ENCODE measurements at regions not wholly inside any gene's neighbourhood (a gene's known extent, or its start where the extent isn't known, plus 50 kb on each side); places are given as distances from the start of the nearest gene placed in this dataset.
"Not testable (repeated sequence)": the region's sequence is repeated elsewhere in the genome, so short reads cannot be mapped to it uniquely, and the experiment has no call there.

DNA sequence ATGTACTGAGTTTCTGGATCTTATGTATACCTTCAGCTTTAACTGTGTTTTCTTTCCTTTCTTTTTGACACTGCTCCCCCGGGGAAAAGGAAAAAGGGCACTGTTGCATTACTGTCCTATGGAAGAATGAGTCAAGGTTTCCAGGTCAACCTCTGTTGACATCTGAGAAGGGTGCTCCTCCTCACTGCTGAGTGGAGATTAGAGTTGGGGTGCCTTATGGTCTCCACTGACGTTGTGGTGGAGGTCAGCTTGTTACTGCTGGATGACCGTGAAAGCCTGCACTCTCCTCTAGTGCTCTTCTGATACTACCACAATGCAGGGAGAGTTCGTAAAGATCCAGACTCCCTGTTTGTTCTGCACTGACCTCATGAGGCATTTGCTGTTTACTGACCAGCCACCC lies 252.1 kb upstream of the GRM7 start:
- Histone ChIP-seq H3K36me3 (no peaks in the 10 kb centered on the region), H3K9me3 (no peaks in the 10 kb centered on the region), H3K4me3 (no peak overlapping the region), H3K27me3 (no peaks in the 10 kb centered on the region)
- no peak for DNase-seq

DNA sequence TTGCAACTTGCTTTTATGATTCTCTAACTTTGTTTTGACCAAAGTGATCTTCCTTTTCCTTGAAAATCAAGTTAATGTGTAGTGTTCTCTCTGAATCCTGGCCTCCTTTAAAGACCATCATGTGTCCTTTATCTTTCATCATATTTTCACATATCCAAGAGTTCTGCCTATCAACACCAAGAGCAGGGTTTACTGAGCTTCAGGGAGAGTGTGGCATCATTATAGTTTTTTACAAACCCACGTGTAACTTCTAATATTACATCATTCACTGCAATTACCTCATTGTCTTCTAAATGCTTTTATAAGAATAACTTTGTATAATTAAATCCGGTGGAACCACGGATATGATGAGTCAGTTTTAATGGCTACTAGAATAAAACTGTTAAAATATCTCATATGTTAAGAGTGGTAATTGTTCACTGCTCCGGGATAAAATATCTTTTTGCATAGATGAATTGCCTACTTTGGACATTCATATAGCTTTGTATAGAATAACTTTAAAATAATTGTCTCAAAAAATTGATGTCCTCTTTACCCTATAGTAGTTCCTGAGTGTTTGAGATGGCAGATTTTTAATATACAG lies 248.8 kb upstream of the GRM7 start:
- Histone ChIP-seq H3K36me3 (no peaks in the 10 kb centered on the region), H3K9me3 (no peaks in the 10 kb centered on the region)
- no peak for DNase-seq

DNA sequence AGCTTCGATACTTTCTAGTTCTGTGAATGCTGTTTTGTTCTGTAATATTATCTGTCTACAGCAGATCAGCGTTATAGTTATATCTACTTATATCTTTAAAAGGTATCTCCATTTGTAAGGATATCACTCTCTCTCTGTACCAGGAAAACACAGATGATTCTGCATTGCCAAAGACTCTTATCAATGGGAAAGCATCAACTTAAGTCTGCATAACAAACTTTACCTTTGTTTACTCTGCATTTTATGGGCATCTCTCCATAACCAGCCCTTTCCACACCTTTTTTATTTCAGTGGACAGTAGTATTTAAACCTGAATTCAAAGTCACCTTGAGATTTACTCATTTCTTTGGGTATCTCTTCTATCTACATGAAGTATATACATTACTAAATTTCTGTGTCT lies 238.7 kb upstream of the GRM7 start:
- Histone ChIP-seq H3K36me3 (no peaks in the 10 kb centered on the region), H3K9me3 (no peaks in the 10 kb centered on the region), H3K27me3 (no peaks in the 10 kb centered on the region), H3K4me3 (no peak overlapping the region)
- DNase-seq = no peak

More for the DNA sequence above, 248.8 kb upstream of the GRM7 start:
- no peak overlapping the region for H3K4me3 ChIP-seq
- H3K27me3 ChIP-seq = no peaks in the 10 kb centered on the region

DNA sequence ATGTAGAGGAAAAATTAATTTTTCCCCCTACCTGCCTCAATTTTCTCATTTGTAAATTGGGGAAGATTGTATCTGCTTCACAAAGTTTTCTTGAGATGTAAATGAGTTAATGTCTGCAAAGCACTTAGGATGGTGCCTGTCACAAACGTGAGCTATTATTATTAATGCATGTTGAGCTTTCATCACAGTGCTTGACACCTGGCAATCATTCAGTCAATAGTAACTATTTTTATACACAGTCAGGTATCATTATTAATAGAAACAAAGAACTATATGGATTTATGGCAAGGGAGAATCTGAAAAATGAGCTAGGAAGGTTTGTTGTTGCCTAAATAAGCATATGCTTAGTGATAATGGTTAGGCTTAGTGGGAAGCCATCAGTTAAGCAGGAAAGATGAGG lies 238.2 kb upstream of the GRM7 start:
- H3K27me3 ChIP-seq = no peaks in the 10 kb centered on the region
- H3K4me3 ChIP-seq = no peak overlapping the region
- H3K9me3 ChIP-seq = no peaks in the 10 kb centered on the region
- DNase-seq = no peak
- no peaks in the 10 kb centered on the region for H3K36me3 ChIP-seq

DNA sequence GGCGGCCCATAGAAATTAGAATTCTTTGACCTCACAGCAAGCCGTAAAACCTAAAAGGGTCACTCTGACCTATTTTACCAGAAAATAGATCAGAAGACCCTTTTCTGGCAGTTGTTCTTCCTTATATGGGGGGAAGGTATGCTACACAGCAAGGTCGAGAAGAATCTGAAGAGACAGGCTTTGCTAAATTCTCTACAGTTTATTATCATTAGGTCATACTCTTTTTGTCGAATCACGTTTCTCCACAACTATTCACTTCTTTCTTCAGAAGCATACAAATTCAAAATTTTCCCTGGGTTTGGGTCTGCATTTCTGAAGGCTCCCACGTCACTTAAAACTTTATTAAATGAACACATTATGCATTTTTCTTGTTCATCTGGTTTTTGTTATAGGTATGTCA lies 229.5 kb upstream of the GRM7 start:
- Histone ChIP-seq H3K9me3 (no peaks in the 10 kb centered on the region), H3K27me3 (no peaks in the 10 kb centered on the region), H3K4me3 (no peak overlapping the region), H3K36me3 (no peaks in the 10 kb centered on the region)
- no peak for DNase-seq

- no peak for DNase-seq
- H3K4me3 ChIP-seq = no peak overlapping the region
These were observed 220.0 kb upstream of the GRM7 start for GRCh38 chr3:6640907-6641306.

DNA sequence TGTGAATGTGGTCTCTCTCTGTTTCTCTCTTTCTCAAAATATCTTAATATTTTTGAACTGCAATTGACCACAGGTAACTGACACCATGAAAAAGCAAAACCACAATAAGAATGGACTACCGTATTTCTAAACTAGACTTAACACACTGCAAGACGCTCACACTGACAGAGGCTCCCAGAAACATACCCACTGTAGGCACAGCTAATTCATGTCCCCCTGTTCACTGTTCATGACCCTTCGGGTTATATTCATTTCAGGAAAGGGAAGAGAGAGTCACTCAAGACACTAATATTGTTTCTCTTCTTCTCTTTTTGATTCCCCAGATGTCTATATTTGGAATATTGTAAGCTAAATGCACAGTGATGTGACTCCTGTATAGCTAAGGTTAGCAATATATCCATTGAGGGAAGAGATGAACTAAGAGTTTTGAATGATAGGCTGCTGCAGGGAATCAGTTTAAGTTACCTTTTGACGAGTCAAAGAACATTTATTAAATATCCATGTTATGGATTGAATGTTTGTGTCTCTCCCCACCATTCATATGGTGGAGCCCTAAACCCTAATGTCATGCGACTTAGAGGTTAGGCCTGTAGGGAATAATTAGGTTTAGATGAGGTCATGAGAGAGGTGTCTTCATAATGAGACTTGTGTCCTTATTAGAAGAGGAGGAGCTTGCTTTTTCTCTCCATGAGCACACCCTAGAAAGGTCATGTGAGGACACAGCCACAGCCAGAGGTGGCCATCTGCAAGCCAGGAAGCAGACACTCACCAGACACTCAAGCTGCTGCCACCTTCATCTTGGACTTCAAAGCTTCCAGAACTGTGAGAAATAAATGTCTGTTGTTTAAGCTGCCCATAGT lies 216.6 kb upstream of the GRM7 start:
- DNase-seq = no peak
- no peaks in the 10 kb centered on the region for H3K9me3 ChIP-seq
- no peaks in the 10 kb centered on the region for H3K27me3 ChIP-seq
- no peak overlapping the region for H3K4me3 ChIP-seq
- H3K36me3 ChIP-seq = no peaks in the 10 kb centered on the region

More at GRCh38 chr3:6640907-6641306, 220.0 kb upstream of the GRM7 start:
- H3K36me3 ChIP-seq = no peaks in the 10 kb centered on the region
- H3K9me3 ChIP-seq = no peaks in the 10 kb centered on the region
- no peaks in the 10 kb centered on the region for H3K27me3 ChIP-seq

GRCh38 chr3:6654670-6655069 lies 206.2 kb upstream of the GRM7 start:
- Histone ChIP-seq H3K9me3 (no peaks in the 10 kb centered on the region), H3K27me3 (no peaks in the 10 kb centered on the region), H3K4me3 (no peak overlapping the region), H3K36me3 (no peaks in the 10 kb centered on the region)
- no peak for DNase-seq

- H3K36me3 ChIP-seq = no peaks in the 10 kb centered on the region
- no peaks in the 10 kb centered on the region for H3K27me3 ChIP-seq
- H3K9me3 ChIP-seq = no peaks in the 10 kb centered on the region
- H3K4me3 ChIP-seq = no peak overlapping the region
- DNase-seq = no peak
These were observed 205.6 kb upstream of the GRM7 start for GRCh38 chr3:6655275-6655674.

DNA sequence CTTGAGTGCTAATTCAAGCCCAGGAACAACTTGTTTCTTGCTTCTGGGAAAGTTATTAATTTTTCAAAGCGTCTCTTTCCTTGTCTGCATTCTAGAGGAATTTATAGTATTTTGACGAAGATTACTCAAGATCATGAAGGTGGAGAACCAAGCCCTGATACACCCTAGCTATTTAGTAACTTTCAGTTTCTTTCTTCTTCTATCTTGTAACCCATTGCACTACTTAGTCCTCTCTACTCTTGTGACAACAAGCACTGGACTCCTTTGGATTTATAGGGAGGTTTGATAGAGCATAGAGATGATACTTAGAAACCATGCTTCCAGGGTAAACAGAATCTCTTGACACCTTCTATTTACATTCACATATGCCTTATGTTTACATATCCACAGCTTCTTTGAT lies 203.3 kb upstream of the GRM7 start:
- no peak for DNase-seq
- H3K36me3 ChIP-seq = no peaks in the 10 kb centered on the region

GRCh38 chr3:6667354-6667753 lies 193.6 kb upstream of the GRM7 start:
- Histone ChIP-seq H3K4me3 (no peak overlapping the region), H3K36me3 (no peaks in the 10 kb centered on the region), H3K27me3 (no peaks in the 10 kb centered on the region), H3K9me3 (no peaks in the 10 kb centered on the region)
- DNase-seq = no peak

More for the DNA sequence above, 203.3 kb upstream of the GRM7 start:
- Histone ChIP-seq H3K9me3 (no peaks in the 10 kb centered on the region), H3K4me3 (no peak overlapping the region), H3K27me3 (no peaks in the 10 kb centered on the region)

- no peak for DNase-seq
- no peaks in the 10 kb centered on the region for H3K9me3 ChIP-seq
- no peaks in the 10 kb centered on the region for H3K27me3 ChIP-seq
- H3K4me3 ChIP-seq = no peak overlapping the region
- H3K36me3 ChIP-seq = no peaks in the 10 kb centered on the region
These were observed 189.6 kb upstream of the GRM7 start for GRCh38 chr3:6671363-6671762.

GRCh38 chr3:6679510-6679909 lies 181.4 kb upstream of the GRM7 start:
- no peaks in the 10 kb centered on the region for H3K36me3 ChIP-seq
- no peaks in the 10 kb centered on the region for H3K27me3 ChIP-seq
- no peaks in the 10 kb centered on the region for H3K9me3 ChIP-seq
- no peak overlapping the region for H3K4me3 ChIP-seq
- no peak for DNase-seq

DNA sequence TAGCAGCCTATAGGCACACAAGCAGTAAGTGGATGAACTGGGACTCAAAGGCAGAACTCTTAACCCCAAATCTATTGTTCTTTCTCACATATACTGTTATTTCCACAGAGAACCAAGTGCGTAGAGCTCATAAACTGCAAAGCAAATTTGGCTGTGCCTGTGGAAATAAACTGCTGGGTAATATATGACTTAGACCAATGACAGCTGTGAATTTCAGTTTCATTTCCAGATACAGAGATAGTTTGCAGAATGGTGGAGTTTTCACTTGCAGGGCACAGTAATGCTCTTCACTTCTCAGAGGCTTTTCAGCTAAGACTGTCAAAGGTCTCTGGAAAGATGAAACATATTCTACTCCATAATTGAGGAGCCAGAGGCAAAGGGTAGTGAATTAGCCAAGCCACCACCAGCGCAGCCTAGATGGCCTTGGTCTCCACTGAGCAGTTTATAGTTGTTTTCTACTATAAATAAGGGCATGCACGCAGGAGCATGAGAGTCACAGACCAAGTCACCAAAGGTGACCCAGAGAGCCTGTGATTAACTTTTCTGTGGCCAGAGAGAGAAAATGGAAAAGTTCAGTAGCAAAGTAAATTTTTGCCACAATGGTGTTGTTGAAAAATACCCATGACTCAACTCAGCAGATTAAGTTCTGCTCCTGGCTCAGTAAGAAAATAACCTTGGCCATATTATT lies 180.7 kb upstream of the GRM7 start:
- no peaks in the 10 kb centered on the region for H3K9me3 ChIP-seq
- DNase-seq = no peak
- no peaks in the 10 kb centered on the region for H3K27me3 ChIP-seq
- no peaks in the 10 kb centered on the region for H3K36me3 ChIP-seq
- H3K4me3 ChIP-seq = no peak overlapping the region

- DNase-seq = no peak
- H3K27me3 ChIP-seq = no peaks in the 10 kb centered on the region
- no peaks in the 10 kb centered on the region for H3K9me3 ChIP-seq
- no peaks in the 10 kb centered on the region for H3K36me3 ChIP-seq
- no peak overlapping the region for H3K4me3 ChIP-seq
These were observed 163.6 kb upstream of the GRM7 start for GRCh38 chr3:6697285-6697684.

- Histone ChIP-seq H3K4me3 (no peak overlapping the region), H3K27me3 (no peaks in the 10 kb centered on the region), H3K36me3 (no peaks in the 10 kb centered on the region), H3K9me3 (no peaks in the 10 kb centered on the region)
- DNase-seq = no peak
These were observed 163.2 kb upstream of the GRM7 start for GRCh38 chr3:6697722-6698121.

DNA sequence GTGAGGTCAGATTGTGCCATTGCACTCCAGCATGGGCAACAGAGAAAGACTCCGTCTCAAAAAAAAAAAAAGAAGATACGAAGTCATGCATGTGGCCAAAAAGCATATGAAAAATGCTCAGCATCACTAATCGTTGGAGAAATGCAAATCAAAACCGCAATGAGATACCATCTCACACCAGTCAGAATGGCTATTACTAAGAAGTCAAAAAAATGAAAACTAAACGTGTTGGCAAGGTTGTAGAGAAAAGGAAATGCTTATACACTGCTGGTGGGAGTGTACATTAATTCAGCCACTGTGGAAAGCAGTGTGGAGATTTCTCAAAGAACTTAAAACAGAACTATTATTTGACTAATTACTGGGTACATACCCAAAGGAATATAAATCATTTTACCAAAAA lies 156.1 kb upstream of the GRM7 start:
- not testable (repeated sequence) for DNase-seq, H3K9me3 ChIP-seq, H3K36me3 ChIP-seq, H3K27me3 ChIP-seq, H3K4me3 ChIP-seq

DNA sequence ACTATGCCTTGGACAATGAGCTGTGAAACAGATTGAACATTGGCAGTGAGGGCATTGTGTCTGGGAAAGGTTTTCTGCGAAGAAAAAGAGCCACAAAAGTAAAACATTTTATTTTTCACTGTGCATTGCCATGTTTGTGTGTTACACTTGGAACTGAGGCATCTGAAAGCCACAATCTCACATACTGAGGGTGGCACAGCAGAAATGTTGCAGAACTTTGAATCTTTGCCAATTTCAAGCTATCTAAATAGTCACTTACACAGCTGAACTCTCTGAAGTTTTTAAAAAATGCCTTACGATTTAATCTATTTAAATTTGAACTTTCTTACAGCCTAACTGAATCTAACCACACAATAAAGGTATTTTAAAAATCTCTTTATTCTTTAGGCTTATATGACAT lies 154.1 kb upstream of the GRM7 start:
- DNase-seq = no peak
- no peaks in the 10 kb centered on the region for H3K36me3 ChIP-seq
- no peaks in the 10 kb centered on the region for H3K9me3 ChIP-seq
- H3K27me3 ChIP-seq = no peaks in the 10 kb centered on the region
- H3K4me3 ChIP-seq = no peak overlapping the region

All from MG63 (cell line).